Neuronal stem cell (in vitro differentiated cells): ENCODE measurements at regions not wholly inside any gene's neighbourhood (a gene's known extent, or its start where the extent isn't known, plus 50 kb on each side); places are given as distances from the start of the nearest gene placed in this dataset.

Experiments used
- DNase-seq: peaks from one replicate; pipeline ENCODE4 v3.0.0-alpha.2; 2013; ENCODE audit warnings: low spot score
- H2AFZ ChIP-seq: one replicate; pipeline ENCODE4 v1.6.1; 2013; ENCODE audit warnings: mild to moderate bottlenecking, low read length, inconsistent platforms
- H2AK5ac ChIP-seq: 2 replicates; pipeline ENCODE4 v1.6.1; 2013; ENCODE audit warnings: low read depth, mild to moderate bottlenecking, inconsistent platforms, low read length, moderate library complexity, mixed read lengths
- H2BK120ac ChIP-seq: 2 replicates; pipeline ENCODE4 v1.6.1; 2013; ENCODE audit warnings: low read depth, mild to moderate bottlenecking, inconsistent platforms, low read length, moderate library complexity, mixed read lengths
- H2BK12ac ChIP-seq: one replicate; pipeline ENCODE4 v1.6.1; 2013; ENCODE audit warnings: low read length, inconsistent platforms
- H2BK15ac ChIP-seq: 2 replicates; pipeline ENCODE4 v1.6.1; 2013; ENCODE audit warnings: mild to moderate bottlenecking, low read length, inconsistent platforms, mixed read lengths
- H2BK5ac ChIP-seq: one replicate; pipeline ENCODE4 v1.6.1; 2013; ENCODE audit warnings: inconsistent platforms, mild to moderate bottlenecking, low read length, moderate library complexity
- H3K14ac ChIP-seq: one replicate; pipeline ENCODE4 v1.6.1; 2013; ENCODE audit warnings: low read length, inconsistent platforms
- H3K18ac ChIP-seq: 2 replicates; pipeline ENCODE4 v1.6.1; 2013; ENCODE audit warnings: low read length, inconsistent platforms
- H3K23ac ChIP-seq: 2 replicates; pipeline ENCODE4 v1.6.1; 2013; ENCODE audit warnings: low read depth, mild to moderate bottlenecking, mixed read lengths, low read length, inconsistent platforms; ENCODE audit not compliant: poor library complexity
- H3K27ac ChIP-seq: replicated peaks from 3 replicates; pipeline ENCODE4 v1.5.1; 2013; ENCODE audit warnings: low read length, inconsistent platforms
- H3K27me3 ChIP-seq, 3 experiments: 2 replicates each; pipeline ENCODE4 v1.6.1; 2013; ENCODE audit warnings: low read length in 3 of 3, mild to moderate bottlenecking in 2 of 3, inconsistent platforms in 1 of 3, low read depth in 1 of 3, mixed read lengths in 1 of 3, moderate library complexity in 1 of 3; ENCODE audit not compliant: control insufficient read depth in 3 of 3, insufficient read depth in 3 of 3
- H3K36me3 ChIP-seq, 2 donors: replicated peaks in 1 of 2; 2 replicates each; pipeline ENCODE4 v1.6.1; 2013; ENCODE audit warnings: low read length in 2 of 2; ENCODE audit not compliant: control insufficient read depth in 2 of 2, insufficient read depth in 2 of 2
- H3K4ac ChIP-seq: 2 replicates; pipeline ENCODE4 v1.6.1; 2013; ENCODE audit warnings: inconsistent platforms, mild to moderate bottlenecking, low read length, moderate library complexity
- H3K4me1 ChIP-seq, 2 donors: 1 replicate in 1 of 2; 2 replicates in 1 of 2; pipeline ENCODE4 v1.6.1; 2013; ENCODE audit warnings: low read length in 2 of 2, low read depth in 1 of 2; ENCODE audit not compliant: control insufficient read depth in 2 of 2, insufficient read depth in 1 of 2
- H3K4me2 ChIP-seq: one replicate; pipeline ENCODE4 v1.6.1; 2013; ENCODE audit warnings: mild to moderate bottlenecking, low read length, inconsistent platforms; ENCODE audit not compliant: insufficient read depth, poor library complexity, severe bottlenecking
- H3K4me3 ChIP-seq, 2 donors: 2 replicates each; pipeline ENCODE4 v1.5.1; 2013; ENCODE audit warnings: low read length in 2 of 2, mild to moderate bottlenecking in 2 of 2, inconsistent platforms in 1 of 2, moderate library complexity in 1 of 2
- H3K79me1 ChIP-seq: one replicate; pipeline ENCODE4 v1.6.1; 2013; ENCODE audit warnings: low read depth, mild to moderate bottlenecking, inconsistent platforms, low read length, moderate library complexity
- H3K9ac ChIP-seq: one replicate; pipeline ENCODE4 v1.6.1; 2013; ENCODE audit warnings: mild to moderate bottlenecking, low read depth, low read length, inconsistent platforms; ENCODE audit not compliant: poor library complexity
- H3K9me3 ChIP-seq, 2 donors: replicated peaks in 1 of 2; 2 replicates each; pipeline versions ENCODE3 to v1.6.1; 2013; ENCODE audit warnings: low read length in 2 of 2, mild to moderate bottlenecking in 2 of 2, inconsistent platforms in 1 of 2, low read depth in 1 of 2, mixed read lengths in 1 of 2, moderate library complexity in 1 of 2; ENCODE audit not compliant: control insufficient read depth in 2 of 2, insufficient read depth in 1 of 2
- H4K8ac ChIP-seq: one replicate; pipeline ENCODE4 v1.6.1; 2013; ENCODE audit warnings: low read depth, mild to moderate bottlenecking, inconsistent platforms, low read length, moderate library complexity
- H4K91ac ChIP-seq: one replicate; pipeline ENCODE4 v1.6.1; 2013; ENCODE audit warnings: low read length, low read depth, mild to moderate bottlenecking, inconsistent platforms; ENCODE audit not compliant: poor library complexity
- WGBS, 2 donors: extraction: QIAGEN DNeasy Blood & Tissue Kit; methylation state at CpG; one replicate each; pipeline ENCODE4 v1.1.7; 2013; ENCODE audit warnings: missing lambda C conversion rate in 2 of 2, mixed read lengths in 1 of 2; ENCODE audit not compliant: insufficient read length in 2 of 2, insufficient replicate concordance in 1 of 2; ENCODE audit errors: extremely low coverage in 2 of 2; 5-methylcytosine and 5-hydroxymethylcytosine counted together

- H3K4me1 ChIP-seq, result no peaks in the 10 kb centered on the region
- no peak overlapping the region for H3K4ac ChIP-seq
- no peak overlapping the region for H3K18ac ChIP-seq
- no peak overlapping the region for H3K23ac ChIP-seq
- no peak overlapping the region for H2AK5ac ChIP-seq
- no peak overlapping the region for H2BK12ac ChIP-seq
- H3K4me2 ChIP-seq, result no peak overlapping the region
- H3K27ac ChIP-seq, result no peak overlapping the region
- H4K8ac ChIP-seq, result no peak overlapping the region
- H2BK15ac ChIP-seq, result no peak overlapping the region
- no peak overlapping the region for H3K9ac ChIP-seq
- H2AFZ ChIP-seq, result no peak overlapping the region
- no peak overlapping the region for H3K4me3 ChIP-seq
- no peaks in the 10 kb centered on the region for H3K36me3 ChIP-seq
- no peaks in the 10 kb centered on the region for H3K27me3 ChIP-seq
- H2BK5ac ChIP-seq, result no peak overlapping the region
- H3K14ac ChIP-seq, result no peak overlapping the region
- no peak overlapping the region for H4K91ac ChIP-seq
- H3K79me1 ChIP-seq, result no peaks in the 10 kb centered on the region
- no CpG with 5 or more reads among the region's 1 CpG for WGBS, 2 donors
- H3K9me3 ChIP-seq, result no peaks in the 10 kb centered on the region
- no peak for DNase-seq
- H2BK120ac ChIP-seq, result no peak overlapping the region
Measured at GRCh38 chr21:27062443-27062842, 95.6 kb upstream of the ADAMTS5 start.

GRCh38 chr21:27061770-27062169 is 94.9 kb upstream of the ADAMTS5 start:
- Histone ChIP-seq H3K9ac (no peak overlapping the region), H3K4ac (no peak overlapping the region), H3K14ac (no peak overlapping the region), H3K9me3 (no peaks in the 10 kb centered on the region), H2BK5ac (no peak overlapping the region), H3K27me3 (no peaks in the 10 kb centered on the region), H3K23ac (no peak overlapping the region), H3K4me1 (no peaks in the 10 kb centered on the region), H3K18ac (no peak overlapping the region), H4K8ac (no peak overlapping the region), H3K79me1 (no peaks in the 10 kb centered on the region), H2AFZ (no peak overlapping the region), H3K4me2 (no peak overlapping the region), H2BK15ac (no peak overlapping the region), H3K36me3 (no peaks in the 10 kb centered on the region), H3K4me3 (no peak overlapping the region), H2AK5ac (no peak overlapping the region), H4K91ac (no peak overlapping the region), H3K27ac (no peak overlapping the region), H2BK12ac (no peak overlapping the region), H2BK120ac (no peak overlapping the region)
- no peak for DNase-seq

- no peak overlapping the region for H3K23ac ChIP-seq
- no peaks in the 10 kb centered on the region for H3K9me3 ChIP-seq
- H2BK12ac ChIP-seq, result no peak overlapping the region
- H2BK120ac ChIP-seq, result no peak overlapping the region
- no peak overlapping the region for H3K18ac ChIP-seq
- H2BK5ac ChIP-seq, result no peak overlapping the region
- no peaks in the 10 kb centered on the region for H3K4me1 ChIP-seq
- H2AFZ ChIP-seq, result no peak overlapping the region
- no peak overlapping the region for H4K8ac ChIP-seq
- H3K14ac ChIP-seq, result no peak overlapping the region
- H3K9ac ChIP-seq, result no peak overlapping the region
- WGBS, 2 donors, result no CpG with 5 or more reads among the region's 2 CpGs
- H2BK15ac ChIP-seq, result no peak overlapping the region
- H4K91ac ChIP-seq, result no peak overlapping the region
- no peak overlapping the region for H3K4me3 ChIP-seq
- H3K79me1 ChIP-seq, result no peaks in the 10 kb centered on the region
- H3K4ac ChIP-seq, result no peak overlapping the region
- no peaks in the 10 kb centered on the region for H3K36me3 ChIP-seq
- H3K27me3 ChIP-seq, result no peaks in the 10 kb centered on the region
- DNase-seq, result no peak
- H3K27ac ChIP-seq, result no peak overlapping the region
- no peak overlapping the region for H3K4me2 ChIP-seq
- no peak overlapping the region for H2AK5ac ChIP-seq
Measured at GRCh38 chr21:27060190-27060589, 93.3 kb upstream of the ADAMTS5 start.

- Histone ChIP-seq H2BK15ac (no peak overlapping the region), H2BK120ac (no peak overlapping the region), H3K4me1 (no peaks in the 10 kb centered on the region), H3K4me2 (no peak overlapping the region), H3K4me3 (no peak overlapping the region), H3K14ac (no peak overlapping the region), H3K79me1 (no peaks in the 10 kb centered on the region), H2BK5ac (no peak overlapping the region), H3K23ac (no peak overlapping the region), H3K36me3 (no peaks in the 10 kb centered on the region), H2AFZ (no peak overlapping the region), H3K18ac (no peak overlapping the region), H3K9ac (no peak overlapping the region), H2BK12ac (no peak overlapping the region), H3K9me3 (no peaks in the 10 kb centered on the region), H3K4ac (no peak overlapping the region), H4K8ac (no peak overlapping the region), H2AK5ac (no peak overlapping the region), H3K27me3 (no peaks in the 10 kb centered on the region), H4K91ac (no peak overlapping the region), H3K27ac (no peak overlapping the region)
- no CpG with 5 or more reads among the region's 2 CpGs for WGBS, 2 donors
- no peak for DNase-seq
Measured at GRCh38 chr21:27058673-27059605, 92.1 kb upstream of the ADAMTS5 start.
